ENCODE measurements at regions not wholly inside any gene's neighbourhood (a gene's known extent, or its start where the extent isn't known, plus 50 kb on each side); places are given as distances from the start of the nearest gene placed in this dataset.
"Not testable (repeated sequence)": the region's sequence is repeated elsewhere in the genome, so short reads cannot be mapped to it uniquely, and the experiment has no call there.

GRCh38 chr3:11716573-11717290 is 73.0 kb upstream of the VGLL4 start:
- Histone ChIP-seq H3K27ac (peak overlapping the region in 10 of 21 experiments; percentile 21 to 96 (median 92)), H3K4me3 (peak overlapping the region in 2 of 7 experiments; percentile 9 to 87)

- Histone ChIP-seq H3K27ac (peak overlapping the region in 7 of 21 experiments; percentile 3 to 60 (median 31)), H3K4me3 (no peak overlapping the region)
These were observed 69.5 kb upstream of the VGLL4 start for GRCh38 chr3:11713171-11713570.

GRCh38 chr3:11712646-11713045 is 68.9 kb upstream of the VGLL4 start:
- peak overlapping the region in 9 of 21 experiments; percentile 3 to 60 (median 31) for H3K27ac ChIP-seq
- no peak overlapping the region for H3K4me3 ChIP-seq

GRCh38 chr3:11711876-11712275 is 68.2 kb upstream of the VGLL4 start:
- peak overlapping the region in 5 of 21 experiments; percentile 3 to 60 (median 12) for H3K27ac ChIP-seq
- no peak overlapping the region for H3K4me3 ChIP-seq

GRCh38 chr3:11709782-11710181 is 66.1 kb upstream of the VGLL4 start:
- H3K4me3 ChIP-seq, result no peak overlapping the region

GRCh38 chr3:11707084-11707483 is 63.4 kb upstream of the VGLL4 start:
- H3K4me3 ChIP-seq, result not testable (repeated sequence)

More at GRCh38 chr3:11709782-11710181, 66.1 kb upstream of the VGLL4 start:
- H3K27ac ChIP-seq, result no peak overlapping the region

GRCh38 chr3:11706604-11707003 is 62.9 kb upstream of the VGLL4 start:
- no peak overlapping the region for H3K27ac ChIP-seq

More at GRCh38 chr3:11707084-11707483, 63.4 kb upstream of the VGLL4 start:
- H3K27ac ChIP-seq, result not testable (repeated sequence)

GRCh38 chr3:11705049-11705448 is 61.3 kb upstream of the VGLL4 start:
- Histone ChIP-seq H3K4me3 (no peak overlapping the region), H3K27ac (peak overlapping the region in 2 of 21 experiments; percentile 9 to 29)

More at GRCh38 chr3:11706604-11707003, 62.9 kb upstream of the VGLL4 start:
- no peak overlapping the region for H3K4me3 ChIP-seq

GRCh38 chr3:11703146-11703545 is 59.4 kb upstream of the VGLL4 start:
- no peak overlapping the region for H3K4me3 ChIP-seq
- no peak overlapping the region for H3K27ac ChIP-seq

- H3K27ac ChIP-seq, result peak overlapping the region in 2 of 21 experiments; percentile 7 to 49
- H3K4me3 ChIP-seq, result no peak overlapping the region
These were observed 55.3 kb upstream of the VGLL4 start for GRCh38 chr3:11699083-11699427.

GRCh38 chr3:11698326-11699082 is 54.8 kb upstream of the VGLL4 start:
- peak overlapping the region in 2 of 21 experiments; percentile 23 to 49 for H3K27ac ChIP-seq
- no peak overlapping the region for H3K4me3 ChIP-seq

GRCh38 chr3:11697701-11698100 is 54.0 kb upstream of the VGLL4 start:
- no peak overlapping the region for H3K4me3 ChIP-seq
- H3K27ac ChIP-seq, result peak overlapping the region in 1 of 21 experiments; percentile 26

GRCh38 chr3:11696054-11696453 is 52.3 kb upstream of the VGLL4 start:
- Histone ChIP-seq H3K27ac (no peak overlapping the region), H3K4me3 (no peak overlapping the region)
